ENCODE measurements at regions not wholly inside any gene's neighbourhood (a gene's known extent, or its start where the extent isn't known, plus 50 kb on each side); places are given as distances from the start of the nearest gene placed in this dataset.

DNA sequence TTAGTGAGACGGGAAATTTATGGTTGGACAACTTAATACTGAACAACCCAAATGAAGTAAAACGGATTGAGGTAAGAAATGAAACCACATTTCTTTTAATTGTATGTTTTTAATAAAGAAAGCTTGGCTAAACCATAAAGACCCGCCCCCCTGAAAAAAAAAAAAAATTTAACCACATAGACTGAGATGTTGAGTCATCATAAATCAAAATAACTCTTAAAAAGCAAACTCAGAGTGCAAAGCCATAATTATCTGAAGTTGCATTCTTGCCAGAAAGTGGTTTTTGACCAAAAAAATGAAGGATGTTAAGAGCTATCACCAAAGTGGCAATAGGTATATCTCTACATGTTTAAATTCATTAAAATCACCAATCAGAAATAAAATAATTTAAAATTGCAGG, 101.8 kb upstream of the COL21A1 start:
- TF ChIP-seq POLR2A (IDR thresholded peaks at IDR 0.05), result no peak
- TF ChIP-seq, protein P1, sequence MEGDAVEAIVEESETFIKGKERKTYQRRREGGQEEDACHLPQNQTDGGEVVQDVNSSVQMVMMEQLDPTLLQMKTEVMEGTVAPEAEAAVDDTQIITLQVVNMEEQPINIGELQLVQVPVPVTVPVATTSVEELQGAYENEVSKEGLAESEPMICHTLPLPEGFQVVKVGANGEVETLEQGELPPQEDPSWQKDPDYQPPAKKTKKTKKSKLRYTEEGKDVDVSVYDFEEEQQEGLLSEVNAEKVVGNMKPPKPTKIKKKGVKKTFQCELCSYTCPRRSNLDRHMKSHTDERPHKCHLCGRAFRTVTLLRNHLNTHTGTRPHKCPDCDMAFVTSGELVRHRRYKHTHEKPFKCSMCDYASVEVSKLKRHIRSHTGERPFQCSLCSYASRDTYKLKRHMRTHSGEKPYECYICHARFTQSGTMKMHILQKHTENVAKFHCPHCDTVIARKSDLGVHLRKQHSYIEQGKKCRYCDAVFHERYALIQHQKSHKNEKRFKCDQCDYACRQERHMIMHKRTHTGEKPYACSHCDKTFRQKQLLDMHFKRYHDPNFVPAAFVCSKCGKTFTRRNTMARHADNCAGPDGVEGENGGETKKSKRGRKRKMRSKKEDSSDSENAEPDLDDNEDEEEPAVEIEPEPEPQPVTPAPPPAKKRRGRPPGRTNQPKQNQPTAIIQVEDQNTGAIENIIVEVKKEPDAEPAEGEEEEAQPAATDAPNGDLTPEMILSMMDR (IDR thresholded peaks at IDR 0.05), result no peak

All from body of pancreas (tissue), 4 donors.